22Rv1 (cell line): ENCODE measurements at regions not wholly inside any gene's neighbourhood (a gene's known extent, or its start where the extent isn't known, plus 50 kb on each side); places are given as distances from the start of the nearest gene placed in this dataset.

Experiments
- ZFX ChIP-seq: fragments of 450-650 bp; IDR thresholded peaks from 2 replicates; pipeline ENCODE4 v1.6.1; 2017; ENCODE audit warnings: antibody characterized with exemption, borderline replicate concordance
- TF ChIP-seq, protein P1 (sequence below): fragments of 450-650 bp; IDR thresholded peaks from 2 replicates; pipeline ENCODE4 v1.5.1; 2017; ENCODE audit warnings: mild to moderate bottlenecking

GRCh38 chr21:28627691-28628090 is 365.0 kb downstream of the LTN1 start:
- TF ChIP-seq, protein P1, sequence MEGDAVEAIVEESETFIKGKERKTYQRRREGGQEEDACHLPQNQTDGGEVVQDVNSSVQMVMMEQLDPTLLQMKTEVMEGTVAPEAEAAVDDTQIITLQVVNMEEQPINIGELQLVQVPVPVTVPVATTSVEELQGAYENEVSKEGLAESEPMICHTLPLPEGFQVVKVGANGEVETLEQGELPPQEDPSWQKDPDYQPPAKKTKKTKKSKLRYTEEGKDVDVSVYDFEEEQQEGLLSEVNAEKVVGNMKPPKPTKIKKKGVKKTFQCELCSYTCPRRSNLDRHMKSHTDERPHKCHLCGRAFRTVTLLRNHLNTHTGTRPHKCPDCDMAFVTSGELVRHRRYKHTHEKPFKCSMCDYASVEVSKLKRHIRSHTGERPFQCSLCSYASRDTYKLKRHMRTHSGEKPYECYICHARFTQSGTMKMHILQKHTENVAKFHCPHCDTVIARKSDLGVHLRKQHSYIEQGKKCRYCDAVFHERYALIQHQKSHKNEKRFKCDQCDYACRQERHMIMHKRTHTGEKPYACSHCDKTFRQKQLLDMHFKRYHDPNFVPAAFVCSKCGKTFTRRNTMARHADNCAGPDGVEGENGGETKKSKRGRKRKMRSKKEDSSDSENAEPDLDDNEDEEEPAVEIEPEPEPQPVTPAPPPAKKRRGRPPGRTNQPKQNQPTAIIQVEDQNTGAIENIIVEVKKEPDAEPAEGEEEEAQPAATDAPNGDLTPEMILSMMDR = no peak
- no peak for TF ChIP-seq ZFX
